SH-SY5Y (cell line): ENCODE measurements at regions not wholly inside any gene's neighbourhood (a gene's known extent, or its start where the extent isn't known, plus 50 kb on each side); places are given as distances from the start of the nearest gene placed in this dataset.

ENCODE experiments used
- GATA2 ChIP-seq: IDR thresholded peaks from 2 replicates; pipeline ENCODE4 v1.6.1; 2011; ENCODE audit warnings: mild to moderate bottlenecking, low read depth, low read length
- GATA3 ChIP-seq: IDR thresholded peaks from 2 replicates; pipeline ENCODE4 v1.6.1; 2011; ENCODE audit warnings: low read depth, mild to moderate bottlenecking, low read length, moderate library complexity

DNA sequence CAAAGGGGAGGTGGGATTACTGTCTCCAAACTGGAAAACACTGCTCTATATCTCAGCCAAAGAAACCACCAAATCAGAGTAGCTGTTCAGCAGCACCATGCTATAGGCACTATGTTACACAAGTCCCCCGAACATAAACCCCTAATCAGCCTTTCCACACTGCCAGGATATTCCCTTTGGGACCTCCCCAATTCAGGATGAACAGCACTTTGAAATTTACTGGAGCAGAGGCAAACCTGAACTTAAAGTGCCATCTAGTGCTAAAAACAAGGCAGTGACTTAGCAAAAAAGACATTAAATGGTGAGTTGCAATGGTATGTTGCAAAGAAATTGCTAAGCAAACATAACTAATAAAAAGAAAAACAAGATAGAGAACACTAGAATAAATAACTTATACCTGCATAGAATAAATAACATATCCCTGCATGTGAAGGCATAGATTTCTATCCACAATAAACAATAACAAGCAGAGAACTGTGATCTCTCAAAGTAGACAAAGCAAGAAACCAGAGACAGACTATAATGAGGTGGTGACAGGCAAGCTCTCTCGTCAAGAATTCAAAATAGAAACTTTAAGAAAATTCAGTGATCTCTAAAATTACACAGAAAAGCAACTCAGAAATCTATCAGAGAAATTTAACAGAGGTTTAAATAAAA is 584.4 kb upstream of the ACO1 start:
- TF ChIP-seq GATA2: no peak
- TF ChIP-seq GATA3: no peak
